KBM-7 (cell line): ENCODE measurements at regions not wholly inside any gene's neighbourhood (a gene's known extent, or its start where the extent isn't known, plus 50 kb on each side); places are given as distances from the start of the nearest gene placed in this dataset.
A peak's percentile ranks its signal among the peaks of the same experiment; 100 is the strongest.

Source experiments
- DNase-seq: peaks from one replicate; pipeline ENCODE4 v3.0.0-alpha.2; 2015
- in situ Hi-C: fragments of 300-500 bp; cut with MboI; formaldehyde crosslinking; loops from 2 replicates; pipeline ENCODE4 v1.14.3; 2020; ENCODE audit warnings: low sequenced_read_pairs, low pct_unique_long_range_greater_than_20kb, mixed read lengths

DNA sequence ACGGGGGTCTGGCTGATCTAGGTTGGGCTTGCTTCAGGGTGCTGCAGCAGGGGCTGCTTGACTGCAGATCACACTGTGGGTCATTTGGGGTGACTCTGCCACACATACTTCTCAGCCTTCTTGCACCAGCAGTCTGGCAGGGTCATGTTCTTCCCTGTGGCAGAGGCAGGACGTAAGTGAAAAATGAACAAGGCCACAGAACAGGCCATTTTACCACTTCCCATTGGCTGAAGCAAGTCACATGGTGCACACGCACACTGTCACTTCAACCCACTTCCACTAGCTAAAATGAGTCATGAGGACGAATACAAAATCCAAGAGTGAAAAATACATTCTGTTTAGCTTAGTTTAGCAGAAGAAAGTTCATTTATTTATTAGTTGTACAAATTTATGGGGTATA lies 168.6 kb upstream of the GGTLC1 start:
- in situ Hi-C loops, result no loop called here
- DNase-seq, result no peak

DNA sequence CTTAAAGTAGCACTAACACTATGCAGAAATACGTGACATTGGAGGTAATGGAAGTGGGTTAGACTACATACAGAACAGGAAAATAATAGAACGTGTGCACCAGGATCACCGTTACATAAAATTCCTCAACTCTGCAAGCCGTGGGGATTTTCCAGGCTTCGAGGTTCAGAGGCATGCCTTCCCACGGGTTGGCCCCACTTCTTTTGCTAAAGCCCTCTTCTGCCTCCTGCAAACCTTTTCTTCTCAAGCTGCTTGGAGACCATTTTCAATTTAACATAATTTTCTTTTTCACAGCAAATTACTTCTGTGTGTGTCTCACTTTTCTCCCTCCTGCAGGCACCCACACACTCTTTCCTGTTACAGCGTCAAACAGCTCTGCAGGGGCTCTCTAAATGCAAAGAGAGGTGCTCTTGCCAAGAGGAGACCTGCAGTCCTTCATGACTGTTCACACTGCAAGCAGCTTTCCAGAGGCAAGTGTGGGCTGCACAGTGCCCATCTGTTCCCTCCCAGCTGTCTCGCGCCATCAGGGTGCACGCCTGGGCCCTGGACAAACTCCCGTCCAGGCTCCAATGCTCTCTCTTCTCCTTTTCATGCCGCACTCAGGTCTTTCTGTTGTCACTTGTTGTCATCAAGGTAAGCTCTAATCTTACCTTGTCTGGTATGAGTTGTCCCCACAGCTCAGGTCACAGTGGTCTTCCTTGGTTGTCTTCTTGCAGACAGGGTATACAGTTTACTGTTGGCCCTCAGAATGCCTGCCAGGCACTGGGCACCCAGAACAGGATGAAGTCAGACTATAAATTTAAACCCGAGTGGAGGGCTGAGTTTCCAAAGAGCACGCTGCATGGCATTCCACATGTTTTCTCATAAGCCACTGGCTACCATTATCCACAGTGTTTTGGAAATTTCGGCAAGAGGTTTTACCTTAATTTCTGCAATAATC lies 164.8 kb upstream of the GGTLC1 start:
- no peak for DNase-seq
- in situ Hi-C loops, result no loop called here

DNA sequence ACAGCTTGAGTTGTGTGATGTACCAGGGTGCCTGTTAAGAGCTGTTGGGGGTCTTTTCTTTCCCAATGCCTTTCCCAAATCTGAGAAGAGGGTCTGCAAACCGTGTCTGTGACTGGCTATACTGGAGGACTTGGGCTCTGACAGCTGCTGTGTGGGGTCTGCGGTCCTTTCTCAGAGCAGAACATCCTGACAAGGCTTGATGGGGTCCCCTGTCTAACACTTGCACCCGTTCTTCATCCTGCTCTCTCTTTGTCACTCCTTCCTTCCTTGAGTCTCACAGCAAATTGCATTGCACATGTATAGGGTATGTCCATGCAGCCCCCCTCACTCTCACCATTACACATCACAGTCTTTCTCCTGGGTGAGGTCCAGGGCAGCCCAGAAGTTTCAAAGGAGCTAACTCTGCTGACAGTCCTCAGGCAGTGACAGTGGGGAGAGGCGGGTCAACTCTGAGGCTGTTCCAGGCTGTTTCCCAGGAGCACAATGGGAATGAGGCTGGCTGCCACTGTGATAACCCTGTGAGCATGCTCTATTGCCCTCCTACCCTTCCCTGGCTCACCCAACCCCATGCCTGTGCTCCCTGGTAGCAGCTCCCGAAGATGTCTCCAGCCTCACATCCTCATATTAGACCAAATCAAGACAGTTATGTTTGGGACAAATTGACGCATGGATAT lies 163.2 kb upstream of the GGTLC1 start:
- no peak for DNase-seq
- in situ Hi-C loops, result no loop called here

DNA sequence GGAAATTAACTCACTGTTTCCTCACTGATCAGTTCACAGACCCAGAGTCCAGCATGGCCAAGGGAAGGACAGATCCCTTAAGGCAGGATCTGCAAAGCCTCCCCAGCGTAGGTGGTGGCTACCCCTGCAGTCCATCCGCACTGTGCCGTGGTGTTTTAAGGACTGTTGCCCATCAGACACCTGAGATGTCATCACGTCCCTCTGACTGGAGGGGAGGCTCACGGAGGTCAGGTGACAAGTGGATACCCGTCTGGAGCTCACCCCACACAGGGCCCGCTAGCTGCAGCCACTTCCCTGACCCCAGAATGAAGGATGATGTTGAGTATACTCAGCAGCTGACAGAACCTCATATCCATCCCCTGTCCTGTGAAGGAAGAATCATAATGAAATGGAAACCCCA lies 161.8 kb upstream of the GGTLC1 start:
- in situ Hi-C loops, result no loop called here
- no peak for DNase-seq

DNA sequence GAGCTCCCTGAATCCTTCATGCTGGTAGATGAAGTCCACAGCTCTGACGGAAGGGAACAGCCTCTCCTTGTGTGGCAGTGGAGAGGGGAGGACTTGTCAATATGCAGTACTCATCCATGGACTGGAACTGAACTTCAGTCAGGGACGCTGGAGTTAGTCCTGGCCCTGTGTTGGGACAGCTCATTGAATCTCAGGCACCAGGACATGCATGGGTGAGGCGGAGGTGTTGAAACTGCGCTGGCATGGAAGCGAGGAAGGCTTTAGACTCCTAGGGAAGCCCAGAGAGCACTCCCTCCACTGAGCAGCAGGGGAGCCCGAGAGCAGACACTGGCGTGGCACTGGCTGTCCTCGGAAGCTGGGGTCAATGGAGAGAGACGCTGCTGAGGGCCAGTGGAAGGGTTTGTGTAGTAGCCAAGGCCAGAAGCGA lies 161.3 kb upstream of the GGTLC1 start:
- DNase-seq, result no peak
- in situ Hi-C loops, result no loop called here

DNA sequence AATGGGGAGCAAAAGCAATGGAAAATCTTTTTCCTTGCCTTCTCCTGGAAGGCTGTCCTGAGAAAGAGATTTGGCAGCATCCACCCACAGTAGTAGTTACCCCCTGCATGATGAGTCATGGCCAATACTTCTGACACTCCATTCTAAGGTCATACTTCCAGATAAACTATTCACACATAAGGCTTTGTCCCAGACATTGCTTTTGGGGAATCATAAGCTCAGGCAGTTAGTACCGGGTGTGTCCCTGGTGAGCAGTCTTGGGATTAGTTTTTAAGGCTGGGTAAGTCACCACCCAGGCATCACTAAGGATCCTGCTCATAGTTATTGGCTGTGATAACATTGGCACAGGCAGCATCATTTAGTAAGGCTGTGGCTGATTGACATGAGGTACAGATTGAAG lies 160.6 kb upstream of the GGTLC1 start:
- in situ Hi-C loops, result no loop called here
- DNase-seq, result no peak

DNA sequence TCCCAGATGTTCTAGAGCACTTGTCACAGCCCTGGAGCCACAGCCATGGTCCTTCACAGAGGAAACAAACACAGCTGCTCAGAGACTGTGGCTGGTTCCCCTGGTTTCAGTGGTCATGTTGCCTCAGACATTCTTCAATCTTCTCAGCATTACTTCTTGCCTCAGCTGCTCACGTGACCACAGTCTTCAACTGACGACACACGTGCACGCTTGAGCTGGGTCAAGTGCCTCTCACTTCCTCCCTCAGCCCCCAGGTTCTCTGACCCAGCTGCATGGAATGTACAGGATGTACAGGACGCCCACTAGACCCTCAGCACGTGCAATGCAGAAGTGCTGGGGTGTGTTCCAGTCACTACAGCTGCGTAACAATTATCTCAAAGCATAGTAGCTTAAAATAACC lies 159.8 kb upstream of the GGTLC1 start:
- in situ Hi-C loops, result no loop called here
- DNase-seq, result peak; percentile 1

DNA sequence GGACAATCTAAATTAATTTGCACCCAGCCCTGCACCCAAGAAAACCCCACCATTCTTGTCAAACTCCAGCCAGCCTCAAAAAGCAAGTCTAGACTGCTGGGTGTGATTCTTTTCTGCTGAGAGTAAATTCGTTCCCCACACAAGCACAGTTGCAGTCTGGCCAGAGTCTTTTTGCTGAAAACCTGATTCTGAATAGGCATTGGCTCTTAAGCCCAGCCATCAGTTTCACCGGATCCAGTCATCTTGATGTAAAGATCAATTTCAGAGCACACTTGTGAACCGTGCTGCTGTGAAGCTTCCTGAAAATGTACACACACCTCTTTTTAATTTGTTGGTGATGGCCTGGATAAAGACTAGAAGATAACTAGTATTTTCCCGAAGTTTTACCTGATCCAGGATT lies 159.4 kb upstream of the GGTLC1 start:
- in situ Hi-C loops, result no loop called here
- no peak for DNase-seq

DNA sequence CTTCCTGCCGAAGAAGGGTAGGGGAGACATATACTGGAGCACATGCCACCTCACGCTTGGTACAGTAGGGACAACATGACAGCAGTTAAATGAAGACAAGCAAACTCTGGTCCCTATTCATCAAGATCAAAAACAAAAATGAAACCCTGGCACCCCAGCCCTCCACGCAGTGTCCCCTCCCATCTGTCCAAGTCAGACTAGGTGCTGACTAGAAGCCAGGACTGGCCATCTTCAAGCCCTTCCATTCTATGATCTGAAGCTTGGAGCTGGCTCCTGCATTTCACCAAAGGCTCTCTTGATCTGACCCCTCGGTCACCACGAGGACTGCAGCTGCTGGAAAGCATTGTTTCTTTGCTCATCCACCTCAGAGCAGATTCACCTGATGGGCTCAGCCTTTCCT lies 158.9 kb upstream of the GGTLC1 start:
- in situ Hi-C loops, result no loop called here
- no peak for DNase-seq

DNA sequence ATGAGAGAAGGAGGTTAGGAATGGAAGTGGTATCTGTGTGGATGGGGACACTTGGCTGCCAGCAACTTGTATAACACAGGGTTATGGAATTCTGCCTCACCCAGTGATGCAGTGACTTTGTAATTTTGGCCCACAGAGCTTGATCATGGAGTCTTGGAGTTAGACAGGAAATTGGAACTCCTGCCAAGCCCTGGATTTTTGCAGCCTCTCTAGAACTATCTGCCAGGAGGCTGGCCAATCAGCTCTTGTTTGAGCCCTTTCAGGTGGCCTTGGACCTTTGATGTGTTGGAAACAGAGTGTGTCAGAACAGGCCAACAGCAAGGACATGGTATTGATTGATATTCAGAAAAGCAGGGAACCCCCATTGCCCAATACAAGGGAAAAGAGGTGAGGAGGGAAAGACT lies 157.7 kb upstream of the GGTLC1 start:
- in situ Hi-C loops, result no loop called here
- no peak for DNase-seq

DNA sequence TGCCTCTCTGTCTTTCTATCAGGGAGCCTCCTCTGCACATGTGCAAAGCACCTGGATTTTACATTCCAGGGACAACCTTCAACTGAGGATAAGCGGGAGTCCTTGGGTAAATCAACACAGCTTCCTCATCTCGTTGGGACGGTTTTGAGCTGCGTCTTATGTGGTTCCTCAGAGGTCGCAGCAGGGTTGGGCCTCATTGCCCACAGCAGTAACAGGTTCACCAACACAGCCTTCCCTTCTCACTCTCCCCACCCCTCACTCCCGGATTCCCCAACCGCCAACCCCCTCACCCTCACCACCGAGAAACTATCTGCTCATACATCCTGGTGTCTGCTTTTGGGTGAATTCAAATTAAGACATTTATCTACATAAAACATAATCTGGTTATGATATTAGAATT lies 155.8 kb upstream of the GGTLC1 start:
- no peak for DNase-seq
- in situ Hi-C loops, result no loop called here

DNA sequence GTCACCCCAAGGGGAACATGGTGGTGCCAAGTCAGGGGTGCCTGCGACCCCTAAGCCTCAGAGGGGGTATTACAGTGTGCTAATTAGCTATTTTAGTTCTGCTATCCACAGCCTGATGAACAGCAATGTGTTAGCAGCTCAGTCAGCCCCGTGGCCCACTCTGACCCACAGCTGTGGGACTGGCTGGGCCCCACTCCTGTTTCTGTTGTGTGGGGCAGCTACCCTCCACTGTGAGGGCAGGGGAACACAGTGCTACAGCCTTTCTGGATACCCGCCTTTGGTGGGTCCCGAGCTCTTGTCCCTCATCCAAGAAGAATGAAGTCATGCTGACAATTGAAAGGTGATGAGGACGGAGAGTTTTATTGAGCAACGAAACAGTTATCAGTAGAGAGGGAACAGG lies 152.5 kb upstream of the GGTLC1 start:
- in situ Hi-C loops, result no loop called here
- no peak for DNase-seq

DNA sequence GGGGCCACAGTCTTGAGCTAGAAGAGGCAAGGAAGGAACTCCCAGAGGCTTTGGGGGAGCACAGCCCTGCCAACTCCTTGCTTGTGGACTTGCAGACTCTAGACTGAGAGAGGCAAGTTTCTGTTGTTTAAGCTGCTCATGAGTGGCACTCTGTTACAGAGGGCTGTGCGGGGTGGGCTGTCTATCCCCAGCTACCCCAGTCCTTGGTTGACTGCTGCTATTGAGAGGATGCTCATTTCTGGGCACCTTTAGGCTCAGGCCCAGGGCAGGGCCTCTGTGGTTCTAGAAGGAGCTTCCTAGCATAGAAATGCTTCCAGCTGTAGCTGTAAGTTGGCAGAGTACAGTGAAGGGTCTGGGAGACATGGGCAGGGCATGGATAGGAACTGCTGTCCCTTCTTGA lies 151.3 kb upstream of the GGTLC1 start:
- DNase-seq, result no peak
- in situ Hi-C loops, result no loop called here

DNA sequence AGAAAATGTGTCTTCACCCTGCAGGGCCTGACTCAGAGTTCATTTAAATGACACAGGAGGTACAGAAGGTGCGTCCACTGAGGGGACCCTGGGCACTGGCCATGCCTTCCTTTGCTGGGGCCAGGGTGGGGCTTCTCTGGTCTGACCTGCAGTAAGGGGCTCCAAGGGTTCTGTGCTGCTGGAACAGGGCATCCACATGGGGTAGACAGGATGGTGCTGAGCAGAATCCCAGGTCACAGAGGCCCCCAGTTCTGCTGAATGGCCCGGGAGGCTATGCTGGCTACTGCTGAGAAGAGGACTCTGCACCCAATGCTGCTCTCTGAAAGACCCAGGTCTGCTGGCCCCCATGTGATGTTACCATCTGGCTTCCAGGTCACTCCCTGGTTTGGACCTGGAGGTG lies 150.4 kb upstream of the GGTLC1 start:
- no peak for DNase-seq
- in situ Hi-C loops, result no loop called here

DNA sequence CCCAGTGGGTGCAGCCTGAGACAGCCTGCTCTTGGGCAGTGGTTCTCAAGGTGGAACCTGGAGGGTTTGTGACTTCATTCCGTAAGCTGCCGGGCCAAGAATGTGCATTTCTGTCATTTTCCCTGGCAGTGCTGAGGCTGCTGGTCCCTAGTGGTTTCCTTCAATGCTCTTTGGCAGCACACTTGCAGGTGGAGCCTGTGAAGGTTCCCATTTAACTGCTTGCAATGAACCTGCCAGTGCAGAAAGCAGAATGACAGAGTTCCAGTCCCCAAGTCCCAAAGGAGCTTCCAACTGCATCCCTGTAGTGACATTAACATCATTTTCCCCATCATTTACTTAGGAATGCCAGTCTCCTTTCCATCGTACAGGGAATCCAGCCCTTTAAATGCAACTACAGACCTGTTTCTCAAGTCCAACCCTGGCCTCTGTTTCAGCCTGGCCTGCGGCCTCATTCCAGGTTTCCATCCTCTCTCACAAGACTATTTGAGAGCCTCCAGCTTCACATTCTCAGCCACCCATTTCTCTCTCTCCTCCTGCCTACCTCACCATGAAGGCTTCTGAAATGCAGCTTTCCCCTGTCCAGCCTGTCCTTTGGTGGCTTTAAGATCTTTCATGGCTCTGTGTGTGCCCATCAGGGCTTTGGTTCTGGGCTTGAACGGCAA lies 149.7 kb upstream of the GGTLC1 start:
- in situ Hi-C loops, result no loop called here
- DNase-seq, result no peak

DNA sequence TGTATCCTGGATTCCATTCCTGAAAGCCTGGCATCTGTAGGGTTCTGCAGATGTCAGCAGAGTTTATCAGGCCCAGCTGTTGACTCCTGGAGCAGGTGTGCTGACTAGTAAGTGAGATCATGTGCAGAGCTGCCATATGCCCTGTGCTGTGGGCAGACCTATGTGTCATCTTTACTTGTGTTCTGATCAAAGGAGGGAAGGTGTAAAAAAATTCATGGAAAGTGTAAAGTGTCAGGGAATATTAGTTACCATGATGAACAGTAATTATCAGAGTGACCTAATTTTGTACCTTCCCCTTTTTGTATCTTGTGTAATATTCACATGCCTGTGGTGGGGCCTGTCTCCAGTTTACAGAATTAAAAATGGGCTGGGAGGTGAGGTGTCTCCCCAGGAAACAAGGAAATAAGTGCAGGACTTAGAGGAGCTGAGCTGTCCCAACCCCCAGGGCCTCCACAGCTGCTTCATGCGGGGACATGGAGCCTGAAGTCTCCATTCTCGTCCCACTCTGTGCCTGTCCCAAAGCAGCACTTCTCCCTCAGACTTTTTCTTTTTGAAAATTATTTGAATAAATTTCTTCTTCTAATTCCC lies 148.2 kb upstream of the GGTLC1 start:
- no peak for DNase-seq
- in situ Hi-C loops, result no loop called here

DNA sequence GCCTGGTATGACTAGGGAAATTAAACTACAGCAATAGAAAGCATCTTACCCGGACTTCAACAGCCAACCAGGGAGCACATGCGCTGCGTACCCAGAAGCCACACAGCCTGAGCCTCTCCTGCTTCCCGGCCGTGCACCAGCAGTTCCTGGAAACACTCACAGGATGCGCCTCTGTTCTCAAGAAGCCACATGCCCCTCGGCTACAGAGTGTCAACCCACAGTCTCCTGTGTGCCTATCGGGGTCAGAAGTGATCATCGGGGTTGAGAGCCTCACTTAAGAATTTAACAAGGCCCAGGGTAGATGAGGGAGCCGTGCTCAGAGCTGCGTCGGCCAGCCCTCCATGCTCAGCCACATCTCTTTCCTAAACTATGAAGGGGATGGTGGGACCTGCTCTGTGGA lies 147.2 kb upstream of the GGTLC1 start:
- DNase-seq, result no peak
- in situ Hi-C loops, result no loop called here

DNA sequence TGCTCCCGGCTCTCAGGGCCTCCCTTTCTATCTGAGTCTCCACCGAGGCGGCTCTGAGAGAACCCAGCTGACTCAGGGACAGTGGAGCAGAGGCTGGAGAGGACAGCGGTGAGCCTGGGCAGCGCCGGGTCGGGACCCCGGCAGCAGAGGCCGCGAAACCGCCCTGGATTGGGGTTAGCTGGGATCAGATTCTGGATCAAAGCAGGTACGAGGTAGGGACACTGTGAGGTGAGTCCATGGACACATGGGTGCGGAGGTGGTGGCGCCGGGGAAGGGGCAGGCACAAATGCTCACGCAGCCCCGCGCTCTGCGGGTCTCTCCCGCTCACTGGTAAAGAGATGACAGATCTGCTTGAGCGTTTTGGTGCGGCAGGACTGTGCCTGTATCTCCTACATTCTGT lies 146.4 kb upstream of the GGTLC1 start:
- in situ Hi-C loops, result no loop called here
- no peak for DNase-seq

DNA sequence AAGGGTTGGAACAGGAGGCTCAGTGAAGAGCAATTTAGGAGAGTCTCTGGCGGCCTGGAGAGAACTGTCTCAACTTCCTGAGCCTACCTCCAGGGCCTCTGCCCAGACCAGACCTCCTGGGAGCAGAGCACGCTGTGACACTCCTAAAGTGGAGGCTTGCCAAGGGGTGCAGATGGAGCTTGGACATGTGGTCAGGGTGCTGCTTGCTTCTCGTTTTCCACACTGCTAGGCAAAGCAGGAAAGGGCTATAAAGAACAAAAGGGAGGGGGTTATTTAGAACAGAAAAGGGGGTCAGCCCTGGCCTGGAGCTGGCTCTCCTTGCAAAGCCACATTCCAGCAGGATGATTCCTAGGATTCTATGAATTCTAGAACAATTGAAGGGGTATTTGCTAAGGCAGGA lies 145.7 kb upstream of the GGTLC1 start:
- in situ Hi-C loops, result no loop called here
- no peak for DNase-seq

DNA sequence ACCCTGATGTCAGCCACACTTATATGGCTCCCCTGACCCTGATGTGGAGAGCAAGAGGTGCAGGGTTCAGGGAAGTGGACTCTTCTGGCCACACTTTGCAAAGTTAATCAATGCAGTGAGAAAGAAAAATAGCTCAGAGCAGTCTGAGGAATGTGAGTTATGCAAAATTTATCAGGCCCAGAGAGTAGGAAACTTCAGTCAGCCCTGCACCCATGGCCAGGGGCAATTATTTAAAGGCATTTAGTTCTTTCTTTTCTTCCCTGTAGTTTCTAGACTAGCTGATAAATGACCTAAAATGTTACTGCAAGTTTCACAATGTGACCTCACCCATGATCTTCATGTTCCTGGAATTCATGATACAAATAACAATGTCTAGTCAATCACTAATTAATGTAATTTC lies 143.7 kb upstream of the GGTLC1 start:
- DNase-seq, result no peak

More for the DNA sequence above, 143.7 kb upstream of the GGTLC1 start:
- in situ Hi-C loops, result no loop called here
